Activated T-helper 1 cell treated with Interleukin-2 at 50 U/mL for 16 hours (primary cell): ENCODE measurements at regions not wholly inside any gene's neighbourhood (a gene's known extent, or its start where the extent isn't known, plus 50 kb on each side); places are given as distances from the start of the nearest gene placed in this dataset.

ENCODE experiments used
- DNase-seq: peaks from one replicate; pipeline ENCODE4 v3.0.0-alpha.2; 2020; ENCODE audit warnings: low read depth

DNA sequence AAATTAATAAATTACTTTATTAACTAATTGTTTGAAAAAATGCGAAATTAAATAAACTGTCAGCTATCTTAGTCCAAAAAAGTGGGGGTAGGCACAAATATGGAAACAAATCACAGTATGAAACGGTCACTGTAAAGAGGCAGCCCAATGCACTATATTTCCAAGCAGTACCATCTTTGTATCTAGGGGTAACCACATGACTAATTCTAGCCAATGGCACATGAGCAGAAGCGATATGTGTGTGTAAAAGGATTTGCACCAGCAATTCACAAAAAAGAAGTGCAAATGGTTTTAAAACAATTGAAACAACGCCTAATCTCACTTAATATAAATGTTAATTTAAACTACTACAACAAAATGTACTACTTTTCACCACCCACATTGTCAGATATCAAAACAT, 129.5 kb upstream of the PRNP start:
- DNase-seq, result no peak

GRCh38 chr20:4555188-4555890, 130.9 kb upstream of the PRNP start:
- no peak for DNase-seq

GRCh38 chr20:4554346-4554745, 131.9 kb upstream of the PRNP start:
- no peak for DNase-seq

GRCh38 chr20:4552075-4552640, 134.1 kb upstream of the PRNP start:
- DNase-seq, result no peak

DNA sequence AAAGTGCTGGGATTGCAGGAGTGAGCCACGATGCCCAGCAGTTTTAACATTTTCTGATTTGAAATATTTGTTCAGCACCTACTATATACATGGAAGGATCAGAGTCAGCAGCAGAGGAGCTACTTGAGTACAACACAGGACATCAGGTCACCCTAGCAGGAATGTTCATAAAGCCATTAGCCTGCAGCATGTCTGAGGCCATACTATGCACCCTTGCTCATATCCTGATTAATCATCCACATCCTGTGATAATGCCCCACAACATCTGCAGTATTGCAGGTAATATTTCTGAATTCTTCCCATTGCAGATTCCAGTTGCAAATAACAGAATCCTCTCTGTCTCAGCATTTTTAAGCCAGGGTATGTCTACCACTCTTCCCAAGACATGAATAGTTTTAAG, 135.5 kb upstream of the PRNP start:
- DNase-seq, result no peak

DNA sequence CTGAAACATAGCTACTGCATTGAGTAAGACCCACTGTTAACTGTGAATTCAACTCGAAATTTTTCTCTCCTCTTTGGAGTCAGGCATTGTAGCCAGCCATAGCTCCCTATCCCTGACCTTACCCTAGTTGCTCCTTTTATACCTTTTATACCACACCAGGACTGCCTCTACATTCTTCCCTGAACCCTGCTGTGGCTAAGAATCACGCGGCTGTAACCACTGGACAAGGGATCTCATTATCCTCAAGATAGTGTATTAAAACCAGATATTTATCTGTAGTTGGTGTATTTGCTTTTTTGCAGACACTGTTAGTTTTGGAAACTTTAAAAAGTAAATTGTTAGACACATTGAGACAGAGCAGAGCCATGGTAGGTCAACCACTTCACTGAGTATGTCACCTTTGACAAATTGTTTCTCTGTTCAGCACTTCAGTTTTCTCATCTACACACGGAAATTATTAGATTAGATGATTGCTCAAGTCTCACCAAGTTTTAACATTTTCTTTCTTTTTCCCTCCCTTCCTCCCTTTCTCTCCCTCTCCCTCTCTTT, 136.5 kb upstream of the PRNP start:
- DNase-seq, result no peak

- DNase-seq, result no peak
These were observed 137.7 kb upstream of the PRNP start for GRCh38 chr20:4548552-4548951.

- DNase-seq, result no peak
These were observed 139.5 kb upstream of the PRNP start for GRCh38 chr20:4546786-4547185.

- DNase-seq, result no peak
These were observed 139.9 kb upstream of the PRNP start for GRCh38 chr20:4546342-4546741.

DNA sequence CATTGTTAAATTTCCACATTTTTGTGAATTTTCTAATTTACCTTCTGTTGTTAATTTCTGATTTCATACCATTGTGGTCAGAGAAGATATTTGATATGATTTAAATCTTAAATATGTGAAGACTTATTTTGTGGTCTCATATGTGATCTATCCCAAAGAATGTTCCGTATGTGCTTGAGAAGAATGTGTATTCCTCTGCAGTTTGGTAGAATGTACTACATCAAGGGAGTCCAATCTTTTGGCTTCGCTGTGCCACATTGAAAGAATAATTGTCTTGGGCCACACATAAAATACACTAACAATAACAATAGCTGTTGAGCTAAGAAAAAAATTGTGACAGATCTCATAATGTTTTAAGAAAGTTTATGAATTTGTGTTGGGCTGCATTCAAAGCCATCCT, 140.7 kb upstream of the PRNP start:
- DNase-seq, result no peak

- DNase-seq, result no peak
These were observed 141.5 kb upstream of the PRNP start for GRCh38 chr20:4544765-4545164.

- no peak for DNase-seq
These were observed 144.0 kb upstream of the PRNP start for GRCh38 chr20:4542270-4542669.

GRCh38 chr20:4534315-4534714, 151.9 kb upstream of the PRNP start:
- no peak for DNase-seq

GRCh38 chr20:4533368-4534133, 152.7 kb upstream of the PRNP start:
- DNase-seq, result no peak

GRCh38 chr20:4532772-4533171, 153.5 kb upstream of the PRNP start:
- DNase-seq, result no peak

DNA sequence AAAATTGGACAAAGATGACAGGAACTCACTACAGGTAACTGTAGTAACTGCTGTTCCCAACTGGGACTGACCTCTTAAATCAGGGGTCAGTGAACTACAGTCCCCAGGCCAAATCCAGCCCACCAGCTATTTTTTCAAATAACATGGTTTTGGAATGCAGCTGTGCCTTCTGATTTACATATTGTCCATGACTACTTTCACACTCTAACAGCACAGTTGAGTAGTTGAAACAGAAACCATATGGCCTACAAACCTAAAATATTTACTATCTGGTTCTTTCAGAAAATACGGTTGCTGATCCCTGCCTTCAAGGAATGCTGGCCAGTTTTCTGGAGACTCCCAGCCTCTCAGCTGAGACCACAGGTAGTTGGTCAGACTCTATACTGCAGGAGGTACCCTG, 161.5 kb upstream of the PRNP start:
- no peak for DNase-seq

- no peak for DNase-seq
These were observed 161.9 kb upstream of the PRNP start for GRCh38 chr20:4524307-4524706.

- no peak for DNase-seq
These were observed 163.9 kb upstream of the PRNP start for GRCh38 chr20:4522310-4522709.

GRCh38 chr20:4521170-4521968, 164.9 kb upstream of the PRNP start:
- no peak for DNase-seq

DNA sequence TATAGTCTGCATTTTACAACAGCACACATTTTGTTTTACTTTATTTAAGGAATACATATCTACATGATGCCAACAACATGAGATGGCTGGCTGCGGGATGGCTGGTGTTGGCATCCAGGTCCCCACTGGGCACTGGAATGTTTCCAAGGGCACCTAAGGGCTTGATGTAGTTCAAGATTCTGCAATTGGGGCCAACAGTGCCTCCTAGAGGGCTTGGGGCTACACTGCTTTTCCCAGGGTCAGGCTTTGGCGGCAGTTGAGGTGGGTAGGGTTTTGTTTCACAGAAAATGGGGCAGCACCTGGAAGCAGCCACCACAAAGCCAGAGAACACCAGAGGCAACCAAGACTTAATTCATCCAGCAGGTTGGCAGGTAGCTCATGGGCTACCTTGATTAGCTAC, 166.7 kb upstream of the PRNP start:
- no peak for DNase-seq

DNA sequence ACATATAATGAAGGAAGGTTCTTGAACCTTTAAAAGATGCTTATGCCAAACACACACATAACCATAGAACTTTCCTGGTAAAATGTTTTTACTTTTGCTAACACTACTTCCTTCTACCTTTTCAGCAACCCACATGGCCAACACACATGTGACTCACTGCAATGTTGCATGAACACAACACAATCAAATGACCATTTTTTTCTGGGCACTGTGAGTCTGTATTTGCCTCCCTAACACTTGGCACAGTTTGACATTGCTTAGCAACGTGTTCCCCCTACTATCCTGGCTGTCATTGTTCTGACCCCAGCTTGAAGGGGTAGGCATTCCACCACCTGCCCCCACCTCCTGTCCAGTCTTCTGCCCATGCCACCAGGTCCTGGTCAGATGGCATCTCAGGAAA, 169.4 kb upstream of the PRNP start:
- no peak for DNase-seq

DNA sequence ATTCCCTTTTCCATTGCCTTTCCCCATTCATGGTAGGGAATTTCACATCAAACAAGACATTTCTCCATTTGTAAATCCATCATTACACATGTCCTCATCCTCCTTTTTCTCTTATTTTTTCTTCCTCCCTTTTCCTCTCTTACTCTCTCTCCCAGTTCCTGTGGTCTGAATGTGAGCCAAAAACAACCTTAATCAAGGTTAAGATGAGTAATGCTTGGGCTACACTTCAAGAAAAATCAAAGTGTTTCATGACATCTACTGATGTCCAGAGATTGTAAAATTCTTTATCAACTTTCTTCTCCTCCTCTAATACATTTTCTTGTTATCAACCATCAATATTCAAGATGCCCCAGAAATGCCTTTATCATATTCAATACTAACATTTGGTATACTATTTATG, 172.5 kb upstream of the PRNP start:
- DNase-seq, result no peak
